T-helper 17 cell (primary cell): ENCODE measurements at regions not wholly inside any gene's neighbourhood (a gene's known extent, or its start where the extent isn't known, plus 50 kb on each side); places are given as distances from the start of the nearest gene placed in this dataset.
"Not testable (repeated sequence)": the region's sequence is repeated elsewhere in the genome, so short reads cannot be mapped to it uniquely, and the experiment has no call there.

Experiments used
- ATAC-seq: fragments of 150-1000 bp; cut with Tn5 transposase; 2 replicates; pipeline ENCODE4 v1.10.0; 2021; ENCODE audit warnings: mild to moderate bottlenecking, moderate library complexity
- DNase-seq, 3 donors: peaks; one replicate each; pipeline versions ENCODE4 v3.0.0 to v3.0.0-alpha.2; 2020 to 2021
- H3K9me3 ChIP-seq: one replicate; pipeline ENCODE4 v1.7.0; 2013; ENCODE audit warnings: low read length, mild to moderate bottlenecking; ENCODE audit not compliant: control insufficient read depth, poor library complexity, severe bottlenecking
- H3K27ac Mint-ChIP-seq: one replicate; pipeline ENCODE4 v1.8.0; 2022; ENCODE audit warnings: mild to moderate bottlenecking, moderate library complexity, mixed read lengths
- H3K27me3 Mint-ChIP-seq: one replicate; pipeline ENCODE4 v1.8.0; 2022; ENCODE audit warnings: mixed read lengths
- H3K36me3 Mint-ChIP-seq: one replicate; pipeline ENCODE4 v1.8.0; 2022; ENCODE audit warnings: low read depth, mixed read lengths
- H3K4me1 Mint-ChIP-seq: one replicate; pipeline ENCODE4 v1.8.0; 2022; ENCODE audit warnings: mild to moderate bottlenecking, mixed read lengths
- H3K4me3 Mint-ChIP-seq: one replicate; pipeline ENCODE4 v1.8.0; 2022; ENCODE audit warnings: mild to moderate bottlenecking, moderate library complexity, mixed read lengths

GRCh38 chr22:26921726-26922125, 264.3 kb downstream of the MIAT start:
- Mint-ChIP-seq H3K27me3 (peaks cover 19% of the 10 kb centered on the region), H3K36me3 (peaks cover 4% of the 10 kb centered on the region), H3K27ac (no peak overlapping the region), H3K4me1 (no peaks in the 10 kb centered on the region), H3K4me3 (no peak overlapping the region)
- DNase-seq, result no peak
- H3K9me3 ChIP-seq, result no peaks in the 10 kb centered on the region
- no peak for ATAC-seq

GRCh38 chr22:26922806-26923205, 265.4 kb downstream of the MIAT start:
- no peak for ATAC-seq
- H3K9me3 ChIP-seq, result no peaks in the 10 kb centered on the region
- H3K27ac Mint-ChIP-seq, result no peak overlapping the region
- H3K36me3 Mint-ChIP-seq, result peaks cover 4% of the 10 kb centered on the region
- H3K4me1 Mint-ChIP-seq, result no peaks in the 10 kb centered on the region
- H3K4me3 Mint-ChIP-seq, result no peak overlapping the region
- no peak for DNase-seq
- H3K27me3 Mint-ChIP-seq, result peaks cover 22% of the 10 kb centered on the region

- no peak for ATAC-seq
- DNase-seq, result no peak
- no peaks in the 10 kb centered on the region for H3K4me1 Mint-ChIP-seq
- H3K27me3 Mint-ChIP-seq, result peaks cover 27% of the 10 kb centered on the region
- H3K9me3 ChIP-seq, result no peaks in the 10 kb centered on the region
- H3K27ac Mint-ChIP-seq, result no peak overlapping the region
- H3K36me3 Mint-ChIP-seq, result peaks cover 4% of the 10 kb centered on the region
- no peak overlapping the region for H3K4me3 Mint-ChIP-seq
These were observed 266.1 kb downstream of the MIAT start for GRCh38 chr22:26923531-26923930.

GRCh38 chr22:26927821-26928220, 270.4 kb downstream of the MIAT start:
- H3K27ac Mint-ChIP-seq, result no peak overlapping the region
- ATAC-seq (no peak), DNase-seq (no peak)
- H3K27me3 Mint-ChIP-seq, result peaks cover 33% of the 10 kb centered on the region
- no peaks in the 10 kb centered on the region for H3K9me3 ChIP-seq
- H3K36me3 Mint-ChIP-seq, result peaks cover 4% of the 10 kb centered on the region
- no peaks in the 10 kb centered on the region for H3K4me1 Mint-ChIP-seq
- H3K4me3 Mint-ChIP-seq, result no peak overlapping the region

GRCh38 chr22:26931471-26931870, 274.1 kb downstream of the MIAT start:
- DNase-seq (no peak), ATAC-seq (no peak)
- H3K27me3 Mint-ChIP-seq, result peaks cover 17% of the 10 kb centered on the region
- H3K36me3 Mint-ChIP-seq, result peaks cover 2% of the 10 kb centered on the region
- no peak overlapping the region for H3K27ac Mint-ChIP-seq
- H3K4me3 Mint-ChIP-seq, result no peak overlapping the region
- no peaks in the 10 kb centered on the region for H3K9me3 ChIP-seq
- H3K4me1 Mint-ChIP-seq, result no peaks in the 10 kb centered on the region

GRCh38 chr22:26933105-26933590, 275.8 kb downstream of the MIAT start:
- Mint-ChIP-seq H3K4me3 (no peak overlapping the region), H3K27me3 (peaks cover 8% of the 10 kb centered on the region), H3K27ac (no peak overlapping the region), H3K4me1 (no peaks in the 10 kb centered on the region), H3K36me3 (no peaks in the 10 kb centered on the region)
- H3K9me3 ChIP-seq, result no peaks in the 10 kb centered on the region
- DNase-seq (no peak), ATAC-seq (no peak)

- DNase-seq, result no peak
- H3K4me1 Mint-ChIP-seq, result no peaks in the 10 kb centered on the region
- H3K27ac Mint-ChIP-seq, result no peak overlapping the region
- no peaks in the 10 kb centered on the region for H3K36me3 Mint-ChIP-seq
- H3K9me3 ChIP-seq, result no peaks in the 10 kb centered on the region
- H3K27me3 Mint-ChIP-seq, result peaks cover 4% of the 10 kb centered on the region
- no peak for ATAC-seq
- H3K4me3 Mint-ChIP-seq, result no peak overlapping the region
These were observed 279.8 kb downstream of the MIAT start for GRCh38 chr22:26937213-26937612.

- no peak overlapping the region for H3K27ac Mint-ChIP-seq
- no peaks in the 10 kb centered on the region for H3K4me1 Mint-ChIP-seq
- H3K4me3 Mint-ChIP-seq, result no peak overlapping the region
- ATAC-seq, result no peak
- DNase-seq, result no peak
- H3K36me3 Mint-ChIP-seq, result no peaks in the 10 kb centered on the region
- H3K27me3 Mint-ChIP-seq, result peaks cover under 1% of the 10 kb centered on the region
- no peaks in the 10 kb centered on the region for H3K9me3 ChIP-seq
These were observed 282.1 kb downstream of the MIAT start for GRCh38 chr22:26939466-26939865.

- Mint-ChIP-seq H3K4me1 (no peaks in the 10 kb centered on the region), H3K27ac (no peak overlapping the region), H3K36me3 (peaks cover 4% of the 10 kb centered on the region), H3K27me3 (peaks cover 5% of the 10 kb centered on the region), H3K4me3 (no peak overlapping the region)
- DNase-seq (no peak), ATAC-seq (no peak)
- H3K9me3 ChIP-seq, result no peaks in the 10 kb centered on the region
These were observed 284.7 kb downstream of the MIAT start for GRCh38 chr22:26941896-26942636.

GRCh38 chr22:26942637-26942957, 285.2 kb downstream of the MIAT start:
- DNase-seq, result no peak
- Mint-ChIP-seq H3K27ac (no peak overlapping the region), H3K36me3 (peaks cover 4% of the 10 kb centered on the region), H3K4me1 (no peaks in the 10 kb centered on the region), H3K4me3 (no peak overlapping the region), H3K27me3 (peaks cover 5% of the 10 kb centered on the region)
- ATAC-seq, result no peak
- H3K9me3 ChIP-seq, result no peaks in the 10 kb centered on the region

GRCh38 chr22:26945565-26945964, 288.2 kb downstream of the MIAT start:
- ATAC-seq, result no peak
- H3K9me3 ChIP-seq, result no peaks in the 10 kb centered on the region
- Mint-ChIP-seq H3K27me3 (peaks cover 5% of the 10 kb centered on the region), H3K27ac (no peak overlapping the region), H3K4me1 (no peaks in the 10 kb centered on the region), H3K4me3 (no peak overlapping the region), H3K36me3 (peaks cover 4% of the 10 kb centered on the region)
- DNase-seq, result no peak

- Mint-ChIP-seq H3K4me3 (no peak overlapping the region), H3K4me1 (no peaks in the 10 kb centered on the region), H3K36me3 (peaks cover 4% of the 10 kb centered on the region), H3K27ac (no peak overlapping the region), H3K27me3 (peaks cover 31% of the 10 kb centered on the region)
- ATAC-seq (no peak), DNase-seq (no peak)
- H3K9me3 ChIP-seq, result no peaks in the 10 kb centered on the region
These were observed 291.8 kb downstream of the MIAT start for GRCh38 chr22:26949193-26949592.

- H3K27ac Mint-ChIP-seq, H3K36me3 Mint-ChIP-seq, DNase-seq, H3K9me3 ChIP-seq, ATAC-seq, H3K4me3 Mint-ChIP-seq, H3K4me1 Mint-ChIP-seq: not testable (repeated sequence)
- peaks cover 41% of the 10 kb centered on the region for H3K27me3 Mint-ChIP-seq
These were observed 293.8 kb downstream of the MIAT start for GRCh38 chr22:26951139-26951538.

GRCh38 chr22:26952004-26952403, 294.6 kb downstream of the MIAT start:
- H3K4me1 Mint-ChIP-seq, result no peaks in the 10 kb centered on the region
- no peak overlapping the region for H3K27ac Mint-ChIP-seq
- H3K4me3 Mint-ChIP-seq, result no peak overlapping the region
- DNase-seq (no peak), ATAC-seq (no peak)
- no peaks in the 10 kb centered on the region for H3K9me3 ChIP-seq
- no peaks in the 10 kb centered on the region for H3K36me3 Mint-ChIP-seq
- peaks cover 45% of the 10 kb centered on the region for H3K27me3 Mint-ChIP-seq
